ENCODE measurements at regions not wholly inside any gene's neighbourhood (a gene's known extent, or its start where the extent isn't known, plus 50 kb on each side); places are given as distances from the start of the nearest gene placed in this dataset.

- no peak for TF ChIP-seq CTCF (IDR thresholded peaks at IDR 0.05)
- no peak for TF ChIP-seq POLR2A (IDR thresholded peaks at IDR 0.05)
Measured at GRCh38 chr4:66443008-66443407, 772.7 kb upstream of the EPHA5 start.

Measured in breast epithelium (tissue), 3 donors.